Suprapubic skin (tissue), 3 donors: ENCODE measurements at regions not wholly inside any gene's neighbourhood (a gene's known extent, or its start where the extent isn't known, plus 50 kb on each side); places are given as distances from the start of the nearest gene placed in this dataset.

Experiments used
- CTCF ChIP-seq, 2 donors: fragments of 200-600 bp in 1 of 2; fragments of 450-650 bp in 1 of 2; sonication (generic) in 1 of 2; IDR thresholded peaks; one replicate each; pipeline ENCODE4 v1.5.1; 2016 to 2019; ENCODE audit warnings: antibody characterized with exemption in 2 of 2, mild to moderate bottlenecking in 1 of 2, moderate library complexity in 1 of 2
- EP300 ChIP-seq: sonication (generic); formaldehyde crosslinking; IDR thresholded peaks from one replicate; pipeline ENCODE4 v1.6.1; 2017; ENCODE audit warnings: antibody characterized with exemption
- POLR2A ChIP-seq, 2 donors: fragments of 450-650 bp; IDR thresholded peaks; one replicate each; pipeline ENCODE4 v1.6.1; 2017; ENCODE audit warnings: antibody characterized with exemption in 2 of 2, mild to moderate bottlenecking in 2 of 2, moderate library complexity in 2 of 2

DNA sequence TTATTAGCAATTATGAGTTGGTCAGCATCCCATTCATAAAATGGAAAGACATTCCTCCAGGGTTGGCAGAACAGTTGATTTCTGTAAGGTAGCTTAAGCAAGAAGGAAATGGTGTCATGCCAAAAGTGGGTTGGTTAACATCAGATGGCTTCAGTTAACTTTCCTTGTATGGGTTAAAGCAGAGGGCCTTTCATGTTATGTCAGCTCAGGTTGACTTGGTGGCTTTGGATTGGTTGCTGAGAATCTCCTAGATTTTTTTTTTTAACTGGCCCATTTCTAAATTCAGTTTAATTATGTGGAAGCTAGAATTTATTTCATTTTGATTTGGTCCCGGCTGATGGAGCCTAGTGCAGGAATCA is 87.8 kb downstream of the BBS10 start:
- TF ChIP-seq CTCF (IDR thresholded peaks at IDR 0.05): no peak
- no peak for TF ChIP-seq POLR2A (IDR thresholded peaks at IDR 0.05)
- no peak for TF ChIP-seq EP300
